Panc1 (cell line): ENCODE measurements at regions not wholly inside any gene's neighbourhood (a gene's known extent, or its start where the extent isn't known, plus 50 kb on each side); places are given as distances from the start of the nearest gene placed in this dataset.

Experiments
- ATAC-seq: fragments of 200-7000 bp; cut with Tn5 transposase; 2 replicates; pipeline ENCODE4 v1.9.1; 2020; ENCODE audit warnings: mild to moderate bottlenecking, moderate library complexity
- BruUV-seq: library from RNA; stranded (reverse); fragments of 400-500 nt; replicated peaks from 2 replicates; lab custom pipeline; 2021; lab: Mats Ljungman, UMichigan
- CTCF ChIA-PET: fragments of 300-600 bp; sonication (Branson Sonifier 250); formaldehyde crosslinking; loops from one replicate; lab custom pipeline; 2022; ENCODE audit warnings: antibody characterized with exemption; lab: Charles Lee
- POLR2A ChIA-PET: fragments of 300-600 bp; sonication (Branson Sonifier 250); formaldehyde crosslinking; loops from one replicate; lab custom pipeline; 2022; ENCODE audit warnings: antibody characterized with exemption; lab: Charles Lee
- DNase-seq: peaks from one replicate; pipeline ENCODE4 v3.0.0-alpha.2; 2010; ENCODE audit warnings: low read depth, low spot score
- H3K27ac ChIP-seq: 2 replicates; pipeline ENCODE4 v1.5.1; 2011; ENCODE audit warnings: mild to moderate bottlenecking, low read length, inconsistent platforms
- H3K27me3 ChIP-seq: fragments of 200-500 bp; sonication (Bioruptor generic); 2 replicates; pipeline ENCODE4 v1.6.0; 2014; ENCODE audit warnings: low read length, inconsistent platforms; ENCODE audit not compliant: control insufficient read depth, insufficient read depth
- H3K36me3 ChIP-seq: fragments of 200-500 bp; sonication (Bioruptor generic); 2 replicates; pipeline ENCODE4 v1.5.1; 2014; ENCODE audit warnings: inconsistent platforms, mild to moderate bottlenecking, low read length, moderate library complexity; ENCODE audit not compliant: control insufficient read depth, insufficient read depth
- H3K4me1 ChIP-seq: 2 replicates; pipeline ENCODE4 v1.5.1; 2011; ENCODE audit warnings: inconsistent platforms, mild to moderate bottlenecking, low read length, moderate library complexity; ENCODE audit not compliant: control insufficient read depth, insufficient read depth
- H3K4me3 ChIP-seq, 2 experiments: 2 replicates each; pipeline ENCODE4 v1.5.1; 2011 to 2012; ENCODE audit warnings: low read depth in 2 of 2, low read length in 2 of 2, mild to moderate bottlenecking in 2 of 2, inconsistent platforms in 1 of 2, moderate library complexity in 1 of 2
- H3K9me3 ChIP-seq: fragments of 200-500 bp; sonication (Bioruptor generic); 2 replicates; pipeline ENCODE4 v1.5.1; 2014; ENCODE audit warnings: low read depth, mild to moderate bottlenecking, inconsistent platforms, low read length, moderate library complexity; ENCODE audit not compliant: control insufficient read depth, insufficient read depth
- POLR2AphosphoS5 ChIP-seq: IDR thresholded peaks from 2 replicates; pipeline ENCODE4 v1.6.1; 2012; ENCODE audit warnings: mild to moderate bottlenecking, low read depth, low read length, moderate library complexity
- SIN3A ChIP-seq: IDR thresholded peaks from 2 replicates; pipeline ENCODE4 v1.6.1; 2012; ENCODE audit warnings: low read depth, mild to moderate bottlenecking, low read length, moderate library complexity, borderline replicate concordance; ENCODE audit not compliant: insufficient read depth
- TCF7L2 ChIP-seq: IDR thresholded peaks from 2 replicates; pipeline ENCODE4 v1.6.1; 2011; ENCODE audit warnings: mild to moderate bottlenecking, low read depth, low read length, inconsistent platforms
- in situ Hi-C: cut with HindIII; loops from 2 replicates; pipeline ENCODE4 v1.10.0; 2016; ENCODE audit warnings: low sequenced_read_pairs, low pct_unique_long_range_greater_than_20kb
- intact Hi-C: fragments of 100-400 bp; cut with micrococcal nuclease; formaldehyde crosslinking; loops from one replicate; pipeline ENCODE4 v1.10.0; 2022; ENCODE audit not compliant: unreplicated experiment
- TF ChIP-seq, protein P1 (sequence below): fragments of 450-650 bp; IDR thresholded peaks from 2 replicates; pipeline ENCODE4 v1.5.1; 2017; ENCODE audit warnings: mild to moderate bottlenecking
- TF ChIP-seq, protein P2 (sequence below), 2 experiments: IDR thresholded peaks; 2 replicates each; pipeline ENCODE4 v1.6.1; 2011 to 2012; ENCODE audit warnings: low read depth in 2 of 2, control low read depth in 1 of 2, low read length in 1 of 2, mild to moderate bottlenecking in 1 of 2, moderate library complexity in 1 of 2; ENCODE audit not compliant: insufficient read depth in 1 of 2

GRCh38 chr14:63800651-63801375, 52.0 kb upstream of the SYNE2 start:
- H3K9me3 ChIP-seq: no peaks in the 10 kb centered on the region
- H3K27me3 ChIP-seq: no peaks in the 10 kb centered on the region
- H3K4me1 ChIP-seq: peaks cover 4% of the 10 kb centered on the region
- in situ Hi-C loops: no loop called here
- ChIA-PET POLR2A (interaction anchor here (0.5 kb wide), 1 partner anchor 511 kb away, joined by 3 read pairs; no protein-coding TSS in a partner anchor), CTCF (interaction anchor here (1.4 kb wide), 1 partner anchor 494 kb away, joined by 5 read pairs; the partner anchor contains the start of gene ESR2)
- H3K27ac ChIP-seq: no peak overlapping the region
- TF ChIP-seq SIN3A (no peak), TCF7L2 (no peak), POLR2AphosphoS5 (no peak)
- TF ChIP-seq, protein P1, sequence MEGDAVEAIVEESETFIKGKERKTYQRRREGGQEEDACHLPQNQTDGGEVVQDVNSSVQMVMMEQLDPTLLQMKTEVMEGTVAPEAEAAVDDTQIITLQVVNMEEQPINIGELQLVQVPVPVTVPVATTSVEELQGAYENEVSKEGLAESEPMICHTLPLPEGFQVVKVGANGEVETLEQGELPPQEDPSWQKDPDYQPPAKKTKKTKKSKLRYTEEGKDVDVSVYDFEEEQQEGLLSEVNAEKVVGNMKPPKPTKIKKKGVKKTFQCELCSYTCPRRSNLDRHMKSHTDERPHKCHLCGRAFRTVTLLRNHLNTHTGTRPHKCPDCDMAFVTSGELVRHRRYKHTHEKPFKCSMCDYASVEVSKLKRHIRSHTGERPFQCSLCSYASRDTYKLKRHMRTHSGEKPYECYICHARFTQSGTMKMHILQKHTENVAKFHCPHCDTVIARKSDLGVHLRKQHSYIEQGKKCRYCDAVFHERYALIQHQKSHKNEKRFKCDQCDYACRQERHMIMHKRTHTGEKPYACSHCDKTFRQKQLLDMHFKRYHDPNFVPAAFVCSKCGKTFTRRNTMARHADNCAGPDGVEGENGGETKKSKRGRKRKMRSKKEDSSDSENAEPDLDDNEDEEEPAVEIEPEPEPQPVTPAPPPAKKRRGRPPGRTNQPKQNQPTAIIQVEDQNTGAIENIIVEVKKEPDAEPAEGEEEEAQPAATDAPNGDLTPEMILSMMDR: no peak
- TF ChIP-seq, protein P2, sequence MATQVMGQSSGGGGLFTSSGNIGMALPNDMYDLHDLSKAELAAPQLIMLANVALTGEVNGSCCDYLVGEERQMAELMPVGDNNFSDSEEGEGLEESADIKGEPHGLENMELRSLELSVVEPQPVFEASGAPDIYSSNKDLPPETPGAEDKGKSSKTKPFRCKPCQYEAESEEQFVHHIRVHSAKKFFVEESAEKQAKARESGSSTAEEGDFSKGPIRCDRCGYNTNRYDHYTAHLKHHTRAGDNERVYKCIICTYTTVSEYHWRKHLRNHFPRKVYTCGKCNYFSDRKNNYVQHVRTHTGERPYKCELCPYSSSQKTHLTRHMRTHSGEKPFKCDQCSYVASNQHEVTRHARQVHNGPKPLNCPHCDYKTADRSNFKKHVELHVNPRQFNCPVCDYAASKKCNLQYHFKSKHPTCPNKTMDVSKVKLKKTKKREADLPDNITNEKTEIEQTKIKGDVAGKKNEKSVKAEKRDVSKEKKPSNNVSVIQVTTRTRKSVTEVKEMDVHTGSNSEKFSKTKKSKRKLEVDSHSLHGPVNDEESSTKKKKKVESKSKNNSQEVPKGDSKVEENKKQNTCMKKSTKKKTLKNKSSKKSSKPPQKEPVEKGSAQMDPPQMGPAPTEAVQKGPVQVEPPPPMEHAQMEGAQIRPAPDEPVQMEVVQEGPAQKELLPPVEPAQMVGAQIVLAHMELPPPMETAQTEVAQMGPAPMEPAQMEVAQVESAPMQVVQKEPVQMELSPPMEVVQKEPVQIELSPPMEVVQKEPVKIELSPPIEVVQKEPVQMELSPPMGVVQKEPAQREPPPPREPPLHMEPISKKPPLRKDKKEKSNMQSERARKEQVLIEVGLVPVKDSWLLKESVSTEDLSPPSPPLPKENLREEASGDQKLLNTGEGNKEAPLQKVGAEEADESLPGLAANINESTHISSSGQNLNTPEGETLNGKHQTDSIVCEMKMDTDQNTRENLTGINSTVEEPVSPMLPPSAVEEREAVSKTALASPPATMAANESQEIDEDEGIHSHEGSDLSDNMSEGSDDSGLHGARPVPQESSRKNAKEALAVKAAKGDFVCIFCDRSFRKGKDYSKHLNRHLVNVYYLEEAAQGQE (IDR thresholded peaks at IDR 0.05; ENCODE audit: insufficient read depth in 1 of 2, low read depth in 2 of 2, low read length in 1 of 2): no peak
- BruUV-seq: no TSS peak
- intact Hi-C loops: loop anchor here (1.0 to 2.0 kb wide), 2 partner anchors 494 to 502 kb away; partner anchors contain the start of gene ESR2
- H3K4me3 ChIP-seq: no peak overlapping the region
- no peak for ATAC-seq
- H3K36me3 ChIP-seq: no peaks in the 10 kb centered on the region
- no peak for DNase-seq
